Right ventricle myocardium inferior (tissue), 1 donor: ENCODE measurements at regions not wholly inside any gene's neighbourhood (a gene's known extent, or its start where the extent isn't known, plus 50 kb on each side); places are given as distances from the start of the nearest gene placed in this dataset.

Source experiments
- ATAC-seq: fragments of 200-7000 bp; cut with Tn5 transposase; one replicate; pipeline ENCODE4 v1.9.1; 2020; ENCODE audit warnings: mild to moderate bottlenecking, moderate library complexity
- DNase-seq: peaks from one replicate; pipeline ENCODE4 v3.0.0; 2021; ENCODE audit errors: missing footprints
- intact Hi-C: fragments of 100-400 bp; cut with DNase I; formaldehyde crosslinking; loops from one replicate; pipeline ENCODE4 v1.11.0; 2022
- donor health status: DM: no; HTN: yes; CAD: no; lungs with severe emphysema.

DNA sequence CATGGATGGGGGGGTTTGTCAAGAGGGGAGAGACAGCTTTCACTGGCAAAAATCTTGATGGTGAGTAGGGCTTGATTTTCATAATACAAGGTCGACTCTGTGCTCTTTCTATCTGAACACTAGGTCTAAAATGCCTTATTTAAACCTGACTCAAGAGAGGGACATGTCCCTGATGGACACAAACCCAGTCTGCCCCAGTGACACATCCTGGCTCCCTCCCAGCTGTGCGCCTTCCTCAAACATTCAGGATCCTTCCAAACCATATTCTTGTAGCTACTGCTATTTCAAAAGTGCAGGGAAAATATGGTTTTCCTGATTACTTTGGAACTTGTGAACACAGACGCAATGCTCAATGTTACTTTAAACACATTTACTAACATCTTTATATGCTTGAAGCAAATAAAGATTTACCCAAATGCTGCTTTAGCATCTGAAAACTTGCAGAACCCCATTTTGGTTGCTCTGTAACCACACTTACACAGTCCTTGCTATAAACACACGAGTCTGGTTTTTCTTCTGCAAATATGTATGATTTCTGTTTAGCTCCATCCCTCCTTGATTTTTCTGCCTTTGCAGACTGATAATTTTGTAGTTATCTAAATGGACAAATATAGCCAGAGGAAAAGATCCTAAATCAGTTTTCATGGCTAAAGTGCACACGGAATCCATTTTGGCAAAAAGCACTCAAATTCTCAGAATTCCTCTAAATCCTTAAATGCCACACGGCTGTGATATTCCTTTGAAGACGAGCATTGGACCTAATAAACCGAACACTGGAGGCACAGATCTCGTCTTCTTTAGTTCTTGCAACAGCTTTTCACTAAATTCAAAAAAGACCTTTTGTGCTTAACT, 499.9 kb upstream of the ZFHX3 start:
- DNase-seq (no peak), ATAC-seq (no peak)
- intact Hi-C loops, result no loop called here

DNA sequence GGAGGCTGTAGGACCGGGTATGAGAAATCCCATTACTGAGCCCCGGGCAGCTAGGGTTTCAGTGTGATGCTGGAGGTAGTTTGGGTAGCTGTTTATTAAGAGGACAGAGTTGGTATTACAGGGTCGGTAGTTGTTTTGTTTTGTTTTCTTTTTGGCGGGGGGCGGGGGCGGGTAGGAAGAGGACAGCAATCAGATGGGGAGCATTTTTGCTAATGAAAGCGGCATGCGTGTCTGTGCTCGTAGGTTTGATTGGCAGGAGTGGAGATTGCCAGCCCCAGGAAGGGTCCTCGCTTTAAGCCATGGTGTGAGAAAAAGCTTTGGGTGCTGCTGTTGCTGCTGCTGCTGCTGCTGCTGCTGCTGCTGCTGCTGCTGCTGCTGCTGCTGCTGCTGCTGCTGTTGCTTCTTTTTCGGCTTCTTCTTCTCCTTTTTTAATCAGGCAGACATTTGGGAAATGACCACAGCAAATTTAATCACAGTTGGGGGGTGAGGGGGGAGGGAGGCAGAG, 498.5 kb upstream of the ZFHX3 start:
- intact Hi-C loops, result no loop called here
- ATAC-seq (no peak), DNase-seq (no peak)

DNA sequence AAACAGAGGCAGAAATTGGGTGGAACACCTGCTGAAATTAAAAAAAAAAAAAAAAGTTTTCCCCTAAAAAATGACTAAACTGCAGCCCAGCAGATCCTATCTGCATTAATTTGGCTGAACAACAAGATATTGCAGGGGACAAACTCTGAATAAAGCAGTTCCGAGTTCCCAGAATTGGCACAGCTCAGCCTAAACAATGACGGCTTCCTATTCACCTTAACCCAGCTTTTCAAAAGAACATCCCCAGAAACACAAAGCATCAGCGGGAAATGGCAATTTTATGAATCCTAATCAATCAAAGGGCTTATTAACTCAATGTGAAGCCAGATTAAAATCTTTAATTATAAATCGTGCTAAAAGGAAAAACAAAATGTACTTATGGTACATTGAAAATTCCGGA, 497.8 kb upstream of the ZFHX3 start:
- DNase-seq (no peak), ATAC-seq (no peak)
- intact Hi-C loops, result no loop called here

DNA sequence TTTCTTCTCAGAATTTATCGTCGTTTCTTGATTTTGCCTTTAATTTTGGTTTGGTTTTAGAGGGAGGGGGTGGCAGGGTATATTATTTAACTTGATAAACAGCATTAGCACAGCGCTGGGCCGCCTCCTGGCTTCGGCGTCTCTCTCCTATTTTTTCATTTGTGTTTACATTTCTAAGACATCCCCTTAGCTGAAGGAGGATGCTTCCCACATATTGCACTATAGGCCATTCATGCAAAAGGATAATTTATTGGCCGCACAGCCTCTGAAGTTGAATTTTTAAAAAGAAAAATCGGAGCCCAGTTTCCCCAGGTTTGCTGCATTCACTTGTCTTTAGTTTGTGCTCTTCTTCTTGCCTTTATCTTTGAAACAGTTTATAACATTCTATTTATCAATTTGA, 497.4 kb upstream of the ZFHX3 start:
- ATAC-seq (no peak), DNase-seq (no peak)
- intact Hi-C loops, result no loop called here

DNA sequence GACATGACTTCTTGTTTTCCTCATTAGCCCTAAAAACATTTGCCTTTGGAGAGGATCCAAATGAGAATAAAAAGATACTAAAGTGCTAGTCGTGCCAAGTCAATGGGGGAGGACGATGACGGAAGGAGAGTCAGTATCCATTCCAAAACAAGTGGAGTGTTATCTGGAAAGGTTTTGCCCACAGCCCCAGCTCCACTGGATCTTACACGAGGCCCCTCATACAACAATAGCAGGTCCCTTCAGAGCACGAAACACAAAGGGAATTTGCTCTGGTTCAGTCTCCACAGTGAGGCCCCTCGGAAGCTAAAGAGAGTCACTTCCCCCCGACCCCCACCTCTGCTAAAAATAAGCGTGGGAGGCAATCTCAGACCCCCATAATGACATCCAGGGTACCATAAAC, 496.9 kb upstream of the ZFHX3 start:
- DNase-seq (no peak), ATAC-seq (no peak)
- intact Hi-C loops, result no loop called here

DNA sequence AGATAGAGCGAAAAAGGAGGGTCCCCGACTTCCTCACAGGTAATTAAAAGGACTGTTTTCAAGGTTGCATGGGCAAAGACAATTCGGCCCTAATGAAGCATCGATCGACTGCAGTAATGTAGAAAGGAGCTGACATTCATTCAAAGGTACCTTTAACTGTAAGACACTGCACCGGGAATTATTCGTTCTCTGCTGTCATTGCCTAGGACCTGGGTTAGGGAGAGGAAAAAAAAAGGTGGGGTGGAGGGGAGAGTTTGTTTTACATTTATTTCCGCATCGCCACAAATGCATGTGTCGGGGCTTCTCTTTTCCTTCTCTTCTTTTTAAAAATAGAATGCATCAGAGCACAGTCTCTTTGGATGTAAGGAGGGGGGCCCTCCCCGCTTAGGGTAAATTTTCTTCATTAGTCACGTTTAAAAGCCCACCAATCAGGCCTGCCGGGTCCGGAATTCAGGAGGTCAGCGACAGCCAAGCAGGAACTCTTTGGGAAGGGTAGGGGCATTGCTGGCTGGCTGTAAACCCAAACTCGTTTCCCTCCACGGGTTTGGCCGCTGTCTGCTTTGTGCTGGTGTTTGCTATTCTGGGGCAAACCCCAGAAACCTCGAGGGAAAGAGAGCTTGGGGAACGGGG, 496.2 kb upstream of the ZFHX3 start:
- intact Hi-C loops, result no loop called here
- no peak for ATAC-seq
- peak; percentile 67 for DNase-seq

DNA sequence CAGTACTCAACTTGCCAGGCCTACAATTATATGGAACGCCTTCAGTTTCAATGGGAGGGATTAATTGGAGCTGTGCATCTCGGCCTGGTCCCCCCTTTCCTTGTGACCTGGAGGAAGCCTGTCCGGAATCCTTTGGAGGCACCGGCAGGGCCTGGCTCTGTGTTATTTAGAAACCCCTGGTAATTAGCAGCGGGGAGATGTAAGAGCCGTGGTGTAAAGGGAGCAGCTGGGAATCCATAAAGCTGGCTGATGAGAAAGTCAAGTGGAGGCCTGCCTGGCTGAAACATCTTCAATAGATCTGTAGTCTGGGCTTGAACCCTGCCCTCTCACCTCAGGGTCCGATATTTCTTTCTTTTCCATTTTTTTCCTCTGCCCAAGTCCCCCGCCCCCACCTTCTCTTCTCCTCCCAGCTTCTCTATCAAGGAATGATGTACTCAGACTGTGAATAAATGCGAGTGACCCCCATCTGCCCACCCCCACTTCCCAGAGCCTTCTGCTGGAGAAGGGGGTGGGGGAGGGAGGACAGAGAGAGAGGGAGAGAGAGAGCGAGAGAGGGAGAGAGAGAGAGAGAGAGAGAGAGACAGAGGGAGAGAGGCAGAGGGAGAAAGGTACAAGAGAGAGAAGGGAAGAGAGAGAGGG, 495.5 kb upstream of the ZFHX3 start:
- no peak for ATAC-seq
- intact Hi-C loops, result no loop called here
- DNase-seq, result no peak

DNA sequence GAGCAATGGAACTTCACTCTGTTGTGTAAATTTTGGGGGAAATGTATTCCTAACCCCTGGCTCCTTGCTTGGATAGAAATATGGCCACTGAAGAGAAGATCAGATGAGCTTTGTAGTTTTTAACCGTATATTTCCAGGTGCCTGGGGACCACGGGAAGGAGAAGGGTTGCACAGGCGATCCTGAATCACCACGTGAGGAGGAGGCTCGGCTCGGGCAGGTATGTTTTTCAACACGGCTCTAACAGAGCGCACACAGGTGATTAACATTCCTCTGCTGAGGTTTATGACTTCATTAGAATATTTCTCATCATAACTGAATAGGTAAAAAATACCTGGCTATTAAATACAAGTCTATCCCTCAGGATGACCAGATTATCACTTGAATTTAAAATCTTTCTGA, 495.0 kb upstream of the ZFHX3 start:
- no peak for DNase-seq
- ATAC-seq, result no peak
- intact Hi-C loops, result no loop called here

DNA sequence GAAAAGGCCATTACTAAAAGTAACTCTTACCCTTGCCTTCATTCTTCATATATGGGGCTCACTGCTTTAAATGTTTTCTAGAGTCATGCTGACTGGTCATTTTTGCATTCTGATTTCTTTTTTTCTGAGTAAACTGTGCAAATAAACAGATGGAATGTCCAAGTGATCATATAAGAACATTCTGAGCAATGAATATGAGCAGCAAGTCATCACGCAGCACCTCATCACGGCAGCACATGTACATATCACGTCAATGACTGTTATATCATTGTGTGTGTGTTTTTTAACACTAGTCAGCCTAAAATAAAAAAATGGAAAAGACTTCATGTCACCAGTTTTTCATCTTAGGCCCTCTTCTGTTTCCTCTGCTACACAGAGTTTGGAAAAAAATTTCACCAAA, 490.0 kb upstream of the ZFHX3 start:
- no peak for ATAC-seq
- DNase-seq, result no peak
- intact Hi-C loops, result no loop called here

DNA sequence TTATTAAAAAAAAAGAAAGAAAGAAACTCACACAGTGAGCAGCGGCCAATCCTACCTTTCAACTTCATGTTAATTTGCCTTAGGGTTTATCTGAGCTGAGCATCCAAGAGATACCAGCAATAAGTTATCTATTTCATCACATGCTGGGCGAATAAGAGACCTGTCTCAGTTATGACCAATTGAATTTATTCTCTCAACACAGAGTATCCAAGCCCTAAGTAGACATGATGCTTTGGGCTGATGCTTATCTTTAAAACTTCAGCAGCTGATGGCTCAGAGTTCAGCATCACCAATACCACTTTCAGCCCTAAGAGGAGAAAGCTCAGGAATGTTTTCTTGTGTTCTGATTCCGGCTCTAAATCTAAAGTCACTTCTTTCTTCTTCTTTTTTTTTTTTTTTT, 489.0 kb upstream of the ZFHX3 start:
- ATAC-seq, result no peak
- DNase-seq, result no peak
- intact Hi-C loops, result no loop called here

DNA sequence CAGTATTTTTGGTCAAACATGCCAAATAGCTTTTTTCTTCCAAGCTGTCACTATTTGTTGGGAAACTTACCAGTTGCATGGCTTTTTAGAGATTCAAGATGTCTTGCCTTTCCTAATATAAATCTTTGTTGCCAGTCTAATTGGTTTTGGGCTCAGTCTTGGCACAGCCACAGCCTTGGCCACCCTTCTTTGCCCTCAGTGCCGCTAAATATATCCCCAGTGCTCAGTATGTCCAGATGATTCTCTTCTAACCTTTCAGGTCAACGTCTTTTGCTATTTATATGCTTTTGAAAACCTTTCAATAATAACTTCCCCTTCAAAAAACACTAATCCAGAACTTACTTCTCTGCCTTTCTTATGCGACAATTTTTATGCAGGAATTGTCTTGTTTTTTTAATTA, 483.1 kb upstream of the ZFHX3 start:
- peak; percentile 69 for ATAC-seq
- intact Hi-C loops, result no loop called here

DNA sequence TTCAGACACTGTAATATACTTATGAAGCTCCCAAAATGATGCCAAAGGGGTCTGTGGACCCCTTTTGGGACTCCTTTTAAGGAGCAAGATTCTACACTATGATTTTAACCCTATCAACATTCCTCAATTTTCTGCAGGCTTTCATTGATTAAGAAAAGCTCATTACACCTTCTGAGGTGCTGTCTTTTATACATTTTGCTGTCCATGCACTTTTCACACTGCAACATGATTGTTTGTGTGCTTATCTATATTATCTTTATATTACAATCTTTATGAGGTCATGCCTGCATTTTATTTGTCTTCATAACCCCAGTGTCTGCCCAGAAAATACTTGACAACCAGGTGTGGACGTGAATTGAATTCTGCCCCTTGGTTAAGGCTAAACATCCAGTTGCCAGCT, 482.6 kb upstream of the ZFHX3 start:
- DNase-seq (no peak), ATAC-seq (no peak)
- intact Hi-C loops, result no loop called here

More for the DNA sequence above, 483.1 kb upstream of the ZFHX3 start:
- no peak for DNase-seq

DNA sequence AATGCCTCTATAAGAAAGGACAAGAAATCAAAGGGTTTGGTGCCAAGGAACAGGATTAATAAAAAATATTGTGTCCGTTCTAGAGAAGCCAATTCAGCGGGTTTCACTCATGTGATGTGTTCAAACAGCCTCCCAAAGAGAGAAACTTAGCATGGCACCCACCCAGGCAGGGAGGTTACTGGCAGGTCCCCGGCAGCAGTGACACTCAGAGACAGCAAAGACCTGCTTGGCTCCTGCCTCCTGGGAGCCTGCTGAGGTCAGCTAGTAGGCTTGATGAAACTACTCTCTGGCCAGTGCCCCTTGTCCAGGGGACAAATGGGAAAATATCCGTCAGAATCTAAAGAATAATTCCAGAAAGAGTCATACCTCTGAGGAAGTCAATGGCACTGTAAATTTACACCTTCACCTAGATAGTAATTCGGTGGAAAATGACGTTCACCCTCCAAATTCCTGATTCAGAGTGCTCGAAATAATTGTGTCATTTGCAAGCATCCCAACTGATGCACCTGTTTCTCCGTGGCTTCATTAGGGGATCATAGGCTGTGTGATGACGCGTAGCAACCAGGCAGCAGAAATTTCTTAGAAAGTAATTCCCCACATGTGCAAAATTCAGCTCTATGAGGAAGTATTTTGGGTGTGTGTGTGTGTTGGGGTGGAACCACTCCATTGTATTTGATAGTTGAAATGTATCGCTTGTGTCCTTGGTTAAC, 481.5 kb upstream of the ZFHX3 start:
- ATAC-seq (no peak), DNase-seq (no peak)
- intact Hi-C loops, result no loop called here

DNA sequence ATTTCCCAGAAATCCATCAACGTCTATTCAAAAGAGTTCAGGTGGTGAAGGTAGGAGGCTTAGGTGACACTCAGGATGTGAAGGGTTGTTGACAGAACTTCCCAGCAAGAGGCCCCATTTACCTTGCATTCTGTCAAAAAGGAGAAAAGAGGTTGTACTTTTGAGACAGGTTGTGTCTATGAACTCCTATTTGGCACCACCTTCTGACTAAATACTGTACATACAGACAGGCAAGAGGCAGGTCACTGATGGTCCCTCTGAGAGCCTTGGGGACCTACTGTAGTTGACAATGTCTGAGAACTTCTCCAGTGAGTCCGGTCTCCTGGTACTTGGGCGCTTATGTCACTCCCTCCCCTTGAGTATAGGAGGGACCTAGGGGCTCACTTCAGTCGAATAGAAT, 479.3 kb upstream of the ZFHX3 start:
- no peak for DNase-seq
- no peak for ATAC-seq
- intact Hi-C loops, result no loop called here

DNA sequence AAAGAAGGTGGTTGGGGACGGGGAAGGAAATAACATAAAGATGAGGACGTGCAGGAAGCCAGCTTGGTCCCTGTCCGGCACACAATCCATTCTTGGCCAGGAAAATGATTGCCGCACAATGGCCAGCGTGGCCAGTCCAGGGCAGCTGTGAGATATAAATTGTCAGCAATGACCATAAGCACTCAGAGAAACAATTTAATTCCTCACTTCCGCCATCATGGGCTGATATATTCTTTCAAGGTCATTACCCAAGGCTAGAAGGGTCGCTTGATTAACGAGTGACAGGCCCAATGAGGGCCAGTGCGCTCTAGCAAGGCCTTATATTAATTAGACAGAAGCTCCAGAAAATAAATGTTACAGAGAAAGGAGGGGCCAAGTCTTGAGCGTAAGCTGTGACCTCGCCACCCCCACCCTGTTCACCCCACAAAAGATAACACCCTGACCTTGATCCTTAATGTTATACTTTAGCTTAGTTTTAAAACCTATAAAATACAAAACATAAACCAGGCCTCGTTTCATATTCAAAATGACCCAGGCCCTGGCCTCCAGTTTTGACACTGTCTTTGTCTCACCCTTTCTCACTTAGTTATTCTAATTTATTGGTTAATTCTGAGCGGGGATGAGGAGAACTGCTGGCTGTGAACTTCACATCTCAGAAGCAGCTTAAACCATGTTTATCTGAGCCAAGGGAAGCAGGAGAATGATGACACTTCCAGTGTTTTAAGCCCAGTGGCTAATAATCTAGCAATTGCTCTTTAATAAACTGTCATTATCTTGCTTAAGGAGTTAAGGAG, 478.3 kb upstream of the ZFHX3 start:
- intact Hi-C loops, result no loop called here
- DNase-seq (no peak), ATAC-seq (no peak)

DNA sequence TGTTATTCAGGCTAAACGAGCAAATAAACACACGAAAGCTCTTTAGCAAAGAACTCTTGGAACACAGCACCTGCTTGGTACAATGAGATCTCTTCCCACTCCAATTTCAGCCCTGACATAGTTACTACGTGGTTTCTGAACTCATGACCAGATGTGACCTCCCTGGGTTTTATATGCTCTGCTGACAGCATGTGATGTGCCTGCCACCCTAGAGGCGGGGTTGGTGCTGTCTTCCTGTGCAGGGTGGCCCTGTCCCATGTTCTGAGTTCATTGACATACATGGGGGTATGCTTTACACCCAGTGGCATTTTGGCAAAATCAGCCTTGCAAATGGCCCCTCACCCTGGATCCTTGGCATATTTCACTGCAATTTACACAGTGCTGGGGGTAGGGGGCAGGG, 475.3 kb upstream of the ZFHX3 start:
- ATAC-seq (no peak), DNase-seq (no peak)
- intact Hi-C loops, result no loop called here

DNA sequence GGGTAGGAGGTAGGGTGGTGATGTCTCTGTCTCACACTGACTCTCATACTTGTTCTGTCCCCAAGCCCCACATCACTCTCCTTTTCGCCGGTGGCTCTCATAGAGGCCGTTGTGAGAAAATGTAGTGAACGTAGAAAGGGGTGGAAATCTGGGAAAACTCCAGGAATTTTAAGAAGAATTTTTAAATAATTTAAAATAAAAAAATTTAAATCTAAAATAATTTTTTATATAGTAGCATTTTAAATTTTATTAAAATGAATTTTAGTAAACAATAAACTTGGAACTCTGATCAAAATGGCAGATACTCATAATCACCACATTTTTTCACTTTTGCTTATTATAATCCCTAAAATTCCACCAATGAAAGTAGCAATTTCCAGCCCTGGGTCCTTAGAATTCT, 473.6 kb upstream of the ZFHX3 start:
- intact Hi-C loops, result no loop called here
- DNase-seq (no peak), ATAC-seq (no peak)

DNA sequence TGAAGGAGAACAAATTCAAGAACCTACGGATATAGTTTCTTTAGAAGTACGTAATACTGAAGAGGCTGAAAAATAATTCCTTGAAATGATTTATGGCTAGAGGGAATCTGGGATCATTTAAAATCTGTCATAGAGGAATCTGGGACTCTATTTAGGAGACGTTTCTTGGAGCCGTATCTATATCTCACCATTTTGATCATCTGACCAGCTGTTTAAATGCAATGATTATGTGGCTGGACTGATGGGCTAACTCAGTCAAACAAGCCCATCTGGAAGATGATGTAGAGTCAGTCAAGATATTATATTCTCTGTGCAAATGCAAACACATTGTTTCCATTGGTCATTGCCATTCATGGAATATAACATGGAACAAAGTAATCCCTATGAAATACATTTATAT, 467.7 kb upstream of the ZFHX3 start:
- intact Hi-C loops, result no loop called here
- DNase-seq, result no peak
- no peak for ATAC-seq

DNA sequence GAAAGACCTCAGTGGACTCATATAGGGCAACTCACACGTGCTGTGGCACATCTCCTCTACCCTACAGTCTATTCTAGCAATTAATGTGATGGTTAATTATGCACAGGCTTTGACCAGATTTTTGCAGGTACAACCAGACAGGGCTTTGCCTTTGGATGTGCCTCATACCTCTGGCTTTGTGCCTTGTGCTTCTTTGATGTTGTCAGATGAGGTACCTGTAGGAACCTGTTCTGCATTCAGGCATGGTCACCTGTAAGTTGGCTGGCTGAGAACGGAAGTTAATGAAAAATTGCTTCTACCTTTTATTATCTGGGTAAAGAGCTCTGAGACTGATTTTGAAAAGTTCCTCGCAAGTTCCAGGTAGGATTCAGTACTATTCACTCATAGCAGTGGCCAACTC, 462.9 kb upstream of the ZFHX3 start:
- intact Hi-C loops, result no loop called here
- no peak for ATAC-seq
- no peak for DNase-seq
